ENCODE measurements at regions not wholly inside any gene's neighbourhood (a gene's known extent, or its start where the extent isn't known, plus 50 kb on each side); places are given as distances from the start of the nearest gene placed in this dataset.
"Not testable (repeated sequence)": the region's sequence is repeated elsewhere in the genome, so short reads cannot be mapped to it uniquely, and the experiment has no call there.

- Histone ChIP-seq H3K27me3 (ENCODE audit: control insufficient read depth in 3 of 3, insufficient read depth in 3 of 3, low read length in 2 of 3) (peaks cover 0 to 5% (median 0%) of the 10 kb centered on the region in 3 donors), H3K36me3 (ENCODE audit: control insufficient read depth in 4 of 4, insufficient read depth in 4 of 4, low read length in 4 of 4) (no peaks in the 10 kb centered on the region), H3K9me3 (ENCODE audit: control insufficient read depth in 4 of 4, insufficient read depth in 3 of 4, low read length in 3 of 4) (no peaks in the 10 kb centered on the region), H3K4me1 (ENCODE audit: control insufficient read depth in 5 of 5, insufficient read depth in 5 of 5, low read length in 5 of 5) (no peaks in the 10 kb centered on the region), H3K27ac (ENCODE audit: low read depth in 1 of 2, low read length in 1 of 2) (no peak overlapping the region), H3K9ac (ENCODE audit: insufficient read depth in 1 of 2, low read length in 2 of 2) (no peak overlapping the region), H3K4me3 (no peak overlapping the region)
- no peak for ATAC-seq (ENCODE audit: insufficient read depth, low FRiP score)
- DNase-seq, result no peak
- 79 to 83% methylated on average over 5 of the region's 5 CpGs for WGBS, 2 donors
- no peak for TF ChIP-seq CTCF (IDR thresholded peaks at IDR 0.05; ENCODE audit: control extremely low read depth, extremely low read depth)
Measured at GRCh38 chr1:29756498-29756897, 520.2 kb downstream of the PTPRU start.

GRCh38 chr1:29756085-29756484, 519.8 kb downstream of the PTPRU start:
- Histone ChIP-seq H3K36me3 (ENCODE audit: control insufficient read depth in 4 of 4, insufficient read depth in 4 of 4, low read length in 4 of 4) (no peaks in the 10 kb centered on the region), H3K9me3 (ENCODE audit: control insufficient read depth in 4 of 4, insufficient read depth in 3 of 4, low read length in 3 of 4) (no peaks in the 10 kb centered on the region), H3K27me3 (ENCODE audit: control insufficient read depth in 3 of 3, insufficient read depth in 3 of 3, low read length in 2 of 3) (peaks cover 0 to 5% (median 0%) of the 10 kb centered on the region in 3 donors), H3K4me1 (ENCODE audit: control insufficient read depth in 5 of 5, insufficient read depth in 5 of 5, low read length in 5 of 5) (no peaks in the 10 kb centered on the region), H3K27ac (ENCODE audit: low read depth in 1 of 2, low read length in 1 of 2) (no peak overlapping the region), H3K4me3 (no peak overlapping the region), H3K9ac (ENCODE audit: insufficient read depth in 1 of 2, low read length in 2 of 2) (no peak overlapping the region)
- TF ChIP-seq CTCF (IDR thresholded peaks at IDR 0.05; ENCODE audit: control extremely low read depth, extremely low read depth), result no peak
- ATAC-seq (ENCODE audit: insufficient read depth, low FRiP score) (no peak), DNase-seq (no peak)
- WGBS, 2 donors, result 54 to 71% methylated on average over 5 of the region's 5 CpGs

GRCh38 chr1:29755412-29756015, 519.2 kb downstream of the PTPRU start:
- not testable (repeated sequence) for H3K4me3 ChIP-seq; H3K9ac ChIP-seq (ENCODE audit: insufficient read depth in 1 of 2, low read length in 2 of 2); H3K4me1 ChIP-seq (ENCODE audit: control insufficient read depth in 5 of 5, insufficient read depth in 5 of 5, low read length in 5 of 5); H3K36me3 ChIP-seq (ENCODE audit: control insufficient read depth in 4 of 4, insufficient read depth in 4 of 4, low read length in 4 of 4); H3K9me3 ChIP-seq (ENCODE audit: control insufficient read depth in 4 of 4, insufficient read depth in 3 of 4, low read length in 3 of 4); H3K27me3 ChIP-seq (ENCODE audit: control insufficient read depth in 3 of 3, insufficient read depth in 3 of 3, low read length in 2 of 3); H3K27ac ChIP-seq (ENCODE audit: low read depth in 1 of 2, low read length in 1 of 2); DNase-seq; ATAC-seq (ENCODE audit: insufficient read depth, low FRiP score)
- WGBS, 2 donors, result 70 to 72% methylated on average over 6 of the region's 6 CpGs

GRCh38 chr1:29754573-29755375, 518.5 kb downstream of the PTPRU start:
- WGBS, 2 donors, result 80 to 85% methylated on average over 14 of the region's 14 CpGs
- no peak for DNase-seq

More at GRCh38 chr1:29754573-29755375, 518.5 kb downstream of the PTPRU start:
- Histone ChIP-seq H3K9ac (ENCODE audit: insufficient read depth in 1 of 2, low read length in 2 of 2) (no peak overlapping the region), H3K4me3 (no peak overlapping the region), H3K36me3 (ENCODE audit: control insufficient read depth in 4 of 4, insufficient read depth in 4 of 4, low read length in 4 of 4) (no peaks in the 10 kb centered on the region), H3K4me1 (ENCODE audit: control insufficient read depth in 5 of 5, insufficient read depth in 5 of 5, low read length in 5 of 5) (no peaks in the 10 kb centered on the region), H3K27ac (ENCODE audit: low read depth in 1 of 2, low read length in 1 of 2) (no peak overlapping the region), H3K9me3 (ENCODE audit: control insufficient read depth in 4 of 4, insufficient read depth in 3 of 4, low read length in 3 of 4) (no peaks in the 10 kb centered on the region), H3K27me3 (ENCODE audit: control insufficient read depth in 3 of 3, insufficient read depth in 3 of 3, low read length in 2 of 3) (peaks cover 0 to 5% (median 0%) of the 10 kb centered on the region in 3 donors)
- ATAC-seq (ENCODE audit: insufficient read depth, low FRiP score), result no peak
- TF ChIP-seq CTCF (IDR thresholded peaks at IDR 0.05; ENCODE audit: control extremely low read depth, extremely low read depth), result no peak
